ENCODE measurements at regions not wholly inside any gene's neighbourhood (a gene's known extent, or its start where the extent isn't known, plus 50 kb on each side); places are given as distances from the start of the nearest gene placed in this dataset.

GRCh38 chr5:147965715-147966114 lies 59.4 kb upstream of the C5orf46 start:
- Histone ChIP-seq H3K36me3 (ENCODE audit: control insufficient read depth in 2 of 2, extremely low read depth in 1 of 2, insufficient read depth in 2 of 2, low read length in 2 of 2) (no peaks in the 10 kb centered on the region), H3K9me3 (replicated peaks; ENCODE audit: control insufficient read depth, insufficient read depth, low read length) (no peaks in the 10 kb centered on the region), H3K4me3 (replicated peaks in 1 of 3; ENCODE audit: insufficient read depth in 1 of 3, low read depth in 1 of 3, low read length in 3 of 3) (no peak overlapping the region), H3K9ac (replicated peaks; ENCODE audit: extremely low read depth, insufficient read depth, low read length) (no peak overlapping the region), H3K27me3 (ENCODE audit: control insufficient read depth in 2 of 2, insufficient read depth in 2 of 2, low read length in 2 of 2) (no peaks in the 10 kb centered on the region), H4K20me1 (replicated peaks; ENCODE audit: control insufficient read depth, extremely low read depth, insufficient read depth, low read length) (no peaks in the 10 kb centered on the region), H3K9me1 (replicated peaks; ENCODE audit: control insufficient read depth, extremely low read depth, insufficient read depth, low read length) (no peaks in the 10 kb centered on the region), H3K4me2 (ENCODE audit: insufficient read depth, low read length) (no peak overlapping the region), H3K4me1 (ENCODE audit: control insufficient read depth, extremely low read depth, insufficient read depth, low read length) (peaks cover 17% of the 10 kb centered on the region), H3K79me2 (ENCODE audit: control insufficient read depth, insufficient read depth, low read length) (no peaks in the 10 kb centered on the region), H2AFZ (ENCODE audit: low read depth, low read length) (no peak overlapping the region), H3K27ac (ENCODE audit: insufficient read depth, low read depth, low read length) (no peak overlapping the region)
- FAIRE-seq, result no peak
- ChIA-PET CTCF (interaction anchor here (0.9 to 1.9 kb wide), 2 partner anchors 9 to 108 kb away, joined by 3 to 6 read pairs; no protein-coding TSS in a partner anchor), POLR2A (no interaction called here)
- dilution Hi-C loops (cut with MboI; ENCODE audit: extremely low pct_ligation_motif_present, low sequenced_read_pairs) (no loop called here), intact Hi-C loops (cut with micrococcal nuclease) (no loop called here)
- BruUV-seq (replicated peaks), result no TSS peak
- DNase-seq (ENCODE audit: low read depth, low spot score), result no peak
- TF ChIP-seq CTCF (IDR thresholded peaks at IDR 0.05; ENCODE audit: extremely low read depth in 1 of 2, insufficient read depth in 1 of 2, low read depth in 1 of 2, low read length in 2 of 2), result no peak
- no peak for TF ChIP-seq POLR2AphosphoS5 (IDR thresholded peaks at IDR 0.05; ENCODE audit: insufficient read depth, low read depth, low read length)
- TF ChIP-seq MYC (IDR thresholded peaks at IDR 0.05; ENCODE audit: low read depth, low read length), result no peak
- TF ChIP-seq FOS (IDR thresholded peaks at IDR 0.05; ENCODE audit: borderline replicate concordance, insufficient read depth, low read length), result no peak
- no peak for TF ChIP-seq JUN (IDR thresholded peaks at IDR 0.05; ENCODE audit: borderline replicate concordance, insufficient read depth, insufficient read length, low read depth)
- TF ChIP-seq POLR2A (IDR thresholded peaks at IDR 0.05; ENCODE audit: low read depth, low read length), result no peak
- no peak for TF ChIP-seq GATA2 (IDR thresholded peaks at IDR 0.05; ENCODE audit: insufficient read depth, insufficient read length, low read depth, low read length)
- no peak for TF ChIP-seq MAX (IDR thresholded peaks at IDR 0.05; ENCODE audit: insufficient read depth, insufficient read length)
- no peak for TF ChIP-seq EZH2 (IDR thresholded peaks at IDR 0.05; ENCODE audit: borderline replicate concordance, low read depth, low read length, severe bottlenecking)

Data from endothelial cell of umbilical vein (primary cell).